Gastroesophageal sphincter (tissue), 4 donors: ENCODE measurements at regions not wholly inside any gene's neighbourhood (a gene's known extent, or its start where the extent isn't known, plus 50 kb on each side); places are given as distances from the start of the nearest gene placed in this dataset.

Experiments
- ATAC-seq: fragments of 150-250 bp; one replicate; pipeline ENCODE4 v1.9.1; 2016; ENCODE audit warnings: mild to moderate bottlenecking, moderate library complexity
- H3K27ac ChIP-seq, 4 donors: fragments of 200-600 bp; sonication (generic) in 3 of 4; 1 replicate in 3 of 4; 2 replicates in 1 of 4; pipeline ENCODE4 v1.5.1; 2016 to 2019
- H3K27me3 ChIP-seq: fragments of 200-600 bp; sonication (generic); one replicate; pipeline ENCODE4 v1.5.1; 2019
- H3K36me3 ChIP-seq, 2 donors: fragments of 200-600 bp; sonication (generic); one replicate each; pipeline ENCODE4 v1.5.1; 2019; ENCODE audit warnings: control low read depth in 1 of 2
- H3K4me1 ChIP-seq, 3 donors: fragments of 200-600 bp; sonication (generic); 1 replicate in 2 of 3; 2 replicates in 1 of 3; pipeline ENCODE4 v1.5.1; 2016 to 2019; ENCODE audit warnings: control low read depth in 2 of 3
- H3K4me3 ChIP-seq, 2 donors: fragments of 200-600 bp; sonication (generic); one replicate each; pipeline ENCODE4 v1.5.1; 2019; ENCODE audit warnings: mild to moderate bottlenecking in 1 of 2, moderate library complexity in 1 of 2
- H3K9me3 ChIP-seq, 3 donors: fragments of 200-600 bp; sonication (generic); one replicate each; pipeline ENCODE4 v1.5.1; 2017 to 2019; ENCODE audit warnings: control low read depth in 2 of 3
- CTCF ChIP-seq, 4 experiments: fragments of 200-600 bp in 2 of 4; fragments of 450-650 bp in 2 of 4; sonication (generic) in 1 of 4; IDR thresholded peaks; one replicate each; pipeline ENCODE4 v1.5.1; 2017 to 2019; ENCODE audit warnings: antibody characterized with exemption in 4 of 4, mild to moderate bottlenecking in 2 of 4, moderate library complexity in 2 of 4
- EP300 ChIP-seq: sonication (generic); formaldehyde crosslinking; IDR thresholded peaks from one replicate; pipeline ENCODE4 v1.6.1; 2017; ENCODE audit warnings: antibody characterized with exemption, mild to moderate bottlenecking
- POLR2A ChIP-seq, 2 donors: fragments of 450-650 bp; IDR thresholded peaks; one replicate each; pipeline ENCODE4 v1.6.1; 2017; ENCODE audit warnings: antibody characterized with exemption in 2 of 2, mild to moderate bottlenecking in 2 of 2, moderate library complexity in 1 of 2
- POLR2AphosphoS5 ChIP-seq: sonication (generic); formaldehyde crosslinking; IDR thresholded peaks from one replicate; pipeline ENCODE4 v1.6.1; 2017; ENCODE audit warnings: antibody characterized with exemption
- WGBS, 2 donors: methylation state at CpG; one replicate each; pipeline ENCODE4 v1.1.5; 2018; ENCODE audit warnings: low coverage in 1 of 2; 5-methylcytosine and 5-hydroxymethylcytosine counted together

DNA sequence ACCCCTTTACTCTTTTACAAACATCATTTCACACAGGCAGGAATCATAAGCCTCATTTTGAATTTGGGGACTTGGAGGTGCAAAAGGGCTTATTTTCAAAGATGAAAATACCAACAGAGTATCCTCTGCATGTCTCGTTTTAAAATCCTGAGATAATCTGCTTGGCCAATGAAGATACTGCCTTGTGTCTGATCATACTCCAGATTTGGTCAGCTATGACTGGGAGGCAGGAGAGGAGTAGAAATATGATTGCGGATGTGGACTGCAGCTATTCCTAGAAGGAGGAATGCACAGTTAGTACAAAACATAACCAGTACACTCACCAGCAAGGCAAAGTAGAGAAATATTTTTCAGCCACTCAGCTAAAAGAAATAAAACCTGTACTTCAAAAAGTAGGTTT, 342.3 kb downstream of the RPRM start:
- 41 to 42% methylated on average over 2 of the region's 2 CpGs for WGBS, 2 donors
- Histone ChIP-seq H3K27me3 (no peaks in the 10 kb centered on the region), H3K9me3 (no peaks in the 10 kb centered on the region), H3K4me3 (no peak overlapping the region), H3K4me1 (no peaks in the 10 kb centered on the region), H3K36me3 (no peaks in the 10 kb centered on the region), H3K27ac (no peak overlapping the region)
- ATAC-seq, result no peak
- no peak for TF ChIP-seq POLR2AphosphoS5
- TF ChIP-seq CTCF (IDR thresholded peaks at IDR 0.05), result no peak
- no peak for TF ChIP-seq POLR2A (IDR thresholded peaks at IDR 0.05)
- TF ChIP-seq EP300, result no peak

- TF ChIP-seq POLR2A (IDR thresholded peaks at IDR 0.05) (no peak), POLR2AphosphoS5 (no peak), EP300 (no peak), CTCF (IDR thresholded peaks at IDR 0.05) (no peak)
- WGBS, 2 donors, result 54% methylated on average over 1 of the region's 1 CpG; no CpG with 5 or more reads in 1 of the 2 donors
- no peak for ATAC-seq
Measured at GRCh38 chr2:153134725-153135124, 343.8 kb downstream of the RPRM start.

GRCh38 chr2:153133716-153134115, 344.8 kb downstream of the RPRM start:
- Histone ChIP-seq H3K27ac (no peak overlapping the region), H3K4me1 (no peaks in the 10 kb centered on the region), H3K9me3 (no peaks in the 10 kb centered on the region), H3K27me3 (no peaks in the 10 kb centered on the region), H3K4me3 (no peak overlapping the region), H3K36me3 (no peaks in the 10 kb centered on the region)
- ATAC-seq, result no peak
- WGBS, 2 donors, result 94 to 100% methylated on average over 4 of the region's 4 CpGs
- TF ChIP-seq POLR2AphosphoS5 (no peak), POLR2A (IDR thresholded peaks at IDR 0.05) (no peak), CTCF (IDR thresholded peaks at IDR 0.05) (no peak), EP300 (no peak)

More at GRCh38 chr2:153134725-153135124, 343.8 kb downstream of the RPRM start:
- Histone ChIP-seq H3K9me3 (no peaks in the 10 kb centered on the region), H3K4me1 (no peaks in the 10 kb centered on the region), H3K4me3 (no peak overlapping the region), H3K36me3 (no peaks in the 10 kb centered on the region), H3K27me3 (no peaks in the 10 kb centered on the region), H3K27ac (no peak overlapping the region)

DNA sequence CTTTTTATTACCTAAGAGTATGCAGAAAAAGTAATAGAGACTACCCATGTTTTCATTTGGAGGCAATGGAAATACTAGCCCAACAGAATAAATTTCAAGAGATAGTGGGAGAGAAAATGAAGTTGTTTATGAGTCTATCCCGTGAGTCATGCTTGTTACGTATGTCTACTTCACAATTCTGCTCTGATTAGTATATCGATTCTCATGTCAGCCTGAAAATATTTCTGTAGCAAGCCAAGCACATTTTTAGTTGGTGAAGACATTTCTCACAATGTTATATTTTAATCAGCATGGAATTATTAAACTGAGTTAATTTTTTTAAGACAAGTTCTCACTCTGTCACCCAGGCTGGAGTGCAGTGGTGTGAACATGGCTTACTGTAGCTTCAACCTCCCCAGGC, 346.1 kb downstream of the RPRM start:
- Histone ChIP-seq H3K27me3 (no peaks in the 10 kb centered on the region), H3K4me3 (no peak overlapping the region), H3K4me1 (no peaks in the 10 kb centered on the region), H3K9me3 (no peaks in the 10 kb centered on the region), H3K36me3 (no peaks in the 10 kb centered on the region), H3K27ac (no peak overlapping the region)
- no peak for ATAC-seq
- TF ChIP-seq POLR2AphosphoS5 (no peak), POLR2A (IDR thresholded peaks at IDR 0.05) (no peak), CTCF (IDR thresholded peaks at IDR 0.05) (no peak), EP300 (no peak)
- 57 to 65% methylated on average over 3 of the region's 3 CpGs for WGBS, 2 donors

- peaks cover 0 to 11% (median 0%) of the 10 kb centered on the region in 3 donors for H3K4me1 ChIP-seq
- H3K36me3 ChIP-seq, result no peaks in the 10 kb centered on the region
- TF ChIP-seq POLR2AphosphoS5, result no peak
- TF ChIP-seq POLR2A (IDR thresholded peaks at IDR 0.05), result no peak
- TF ChIP-seq EP300, result no peak
- TF ChIP-seq CTCF (IDR thresholded peaks at IDR 0.05), result no peak
- ATAC-seq, result no peak
- no peak overlapping the region for H3K4me3 ChIP-seq
- 90 to 93% methylated on average over 1 of the region's 1 CpG for WGBS, 2 donors
- no peak overlapping the region for H3K27ac ChIP-seq
- H3K9me3 ChIP-seq, result no peaks in the 10 kb centered on the region
- H3K27me3 ChIP-seq, result no peaks in the 10 kb centered on the region
Measured at GRCh38 chr2:153115141-153115540, 363.4 kb downstream of the RPRM start.
